ENCODE measurements at regions not wholly inside any gene's neighbourhood (a gene's known extent, or its start where the extent isn't known, plus 50 kb on each side); places are given as distances from the start of the nearest gene placed in this dataset.

DNA sequence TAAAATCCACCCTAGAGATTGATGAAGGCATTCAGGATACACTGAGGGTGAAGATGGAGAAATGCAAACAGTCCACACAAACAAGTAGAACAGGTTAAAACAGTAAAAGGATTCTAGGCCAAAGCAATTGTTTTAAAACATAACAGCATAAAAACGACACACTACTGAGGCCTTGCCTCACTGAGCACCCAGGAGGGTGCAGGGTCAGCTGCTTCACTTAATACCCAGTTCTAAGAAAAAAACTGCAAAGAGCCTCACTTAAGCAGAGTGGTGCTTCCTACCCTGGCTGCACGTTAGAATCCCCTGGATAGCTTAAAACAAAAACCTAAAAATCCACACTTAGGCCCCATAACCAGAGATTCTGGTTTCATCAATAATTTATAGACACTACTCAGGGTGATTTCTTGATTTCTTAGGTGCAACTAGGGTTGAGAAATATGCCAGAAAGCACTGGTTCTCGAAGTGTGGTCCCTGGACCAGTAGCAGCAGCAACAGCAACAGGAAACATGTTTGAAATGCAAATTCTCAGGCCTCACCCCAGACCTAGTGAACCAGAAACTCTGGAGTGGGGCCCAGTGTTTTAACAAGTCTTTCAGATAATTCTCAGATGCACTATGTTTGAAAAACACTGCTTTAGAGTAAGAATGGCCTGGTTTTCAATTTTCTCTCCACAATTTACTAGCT lies 279.1 kb downstream of the ZEB2 start:
- Mint-ChIP-seq H3K27ac (peak overlapping the region; percentile 83), H3K4me1 (ENCODE audit: low read depth) (peaks cover 47% of the 10 kb centered on the region), H3K27me3 (ENCODE audit: low read depth) (no peaks in the 10 kb centered on the region), H3K36me3 (ENCODE audit: low read depth) (peaks cover 8% of the 10 kb centered on the region), H3K4me3 (peak overlapping the region; percentile 3), H3K9me3 (ENCODE audit: insufficient read depth) (no peaks in the 10 kb centered on the region)
- ChIA-PET CTCF (interaction anchor here (0.8 to 2.4 kb wide), 6 partner anchors 11 to 146 kb away, joined by 3 to 13 read pairs (median 5); no protein-coding TSS in a partner anchor), POLR2A (interaction anchor here (0.6 to 1.1 kb wide), 2 partner anchors 16 to 88 kb away, joined by 3 read pairs; no protein-coding TSS in a partner anchor)
- DNase-seq (no peak), ATAC-seq (peak; percentile 57)

GRCh38 chr2:144239726-144240125 lies 280.2 kb downstream of the ZEB2 start:
- peaks cover 12% of the 10 kb centered on the region for H3K36me3 Mint-ChIP-seq (ENCODE audit: low read depth)
- H3K4me1 Mint-ChIP-seq (ENCODE audit: low read depth), result peaks cover 56% of the 10 kb centered on the region
- no peaks in the 10 kb centered on the region for H3K9me3 Mint-ChIP-seq (ENCODE audit: insufficient read depth)
- POLR2A ChIA-PET, result no interaction called here
- H3K27ac Mint-ChIP-seq, result peak overlapping the region; percentile 23
- DNase-seq, result no peak
- H3K4me3 Mint-ChIP-seq, result no peak overlapping the region
- ATAC-seq, result no peak
- CTCF ChIA-PET, result no interaction called here
- H3K27me3 Mint-ChIP-seq (ENCODE audit: low read depth), result no peaks in the 10 kb centered on the region

DNA sequence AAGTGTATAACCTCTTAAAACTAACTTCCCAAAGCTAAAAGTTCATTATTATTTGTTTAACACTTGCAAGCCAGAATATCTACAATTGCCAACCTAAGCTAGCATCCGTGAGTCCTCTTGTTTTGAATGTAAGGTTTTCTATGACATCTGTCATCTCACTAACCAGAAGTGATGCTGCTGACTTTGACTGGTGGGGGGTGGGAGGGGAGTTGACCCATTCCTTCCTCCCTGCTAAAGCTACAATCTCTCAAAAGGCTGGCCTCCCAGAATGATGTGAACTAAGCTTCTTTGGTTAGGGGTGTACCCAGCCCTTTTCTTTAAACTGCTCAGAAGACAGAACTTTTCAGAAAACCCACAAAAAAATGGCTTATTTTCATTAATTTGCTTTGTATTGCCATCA lies 280.6 kb downstream of the ZEB2 start:
- ChIA-PET CTCF (interaction anchor here (0.6 kb wide), 1 partner anchor 281 kb away, joined by 3 read pairs; the partner anchor contains the start of gene ZEB2), POLR2A (no interaction called here)
- H3K9me3 Mint-ChIP-seq (ENCODE audit: insufficient read depth), result no peaks in the 10 kb centered on the region
- H3K36me3 Mint-ChIP-seq (ENCODE audit: low read depth), result peaks cover 12% of the 10 kb centered on the region
- H3K27me3 Mint-ChIP-seq (ENCODE audit: low read depth), result no peaks in the 10 kb centered on the region
- ATAC-seq, result no peak
- peaks cover 60% of the 10 kb centered on the region for H3K4me1 Mint-ChIP-seq (ENCODE audit: low read depth)
- H3K27ac Mint-ChIP-seq, result no peak overlapping the region
- no peak overlapping the region for H3K4me3 Mint-ChIP-seq
- no peak for DNase-seq

- no peak overlapping the region for H3K27ac Mint-ChIP-seq
- peaks cover 12% of the 10 kb centered on the region for H3K36me3 Mint-ChIP-seq (ENCODE audit: low read depth)
- H3K27me3 Mint-ChIP-seq (ENCODE audit: low read depth), result no peaks in the 10 kb centered on the region
- POLR2A ChIA-PET, result no interaction called here
- DNase-seq (no peak), ATAC-seq (no peak)
- H3K4me1 Mint-ChIP-seq (ENCODE audit: low read depth), result peaks cover 73% of the 10 kb centered on the region
- H3K4me3 Mint-ChIP-seq, result no peak overlapping the region
- no peaks in the 10 kb centered on the region for H3K9me3 Mint-ChIP-seq (ENCODE audit: insufficient read depth)
- CTCF ChIA-PET, result interaction anchor here (1.1 to 1.3 kb wide), 2 partner anchors 36 to 54 kb away, joined by 3 to 4 read pairs; no protein-coding TSS in a partner anchor
These were observed 281.9 kb downstream of the ZEB2 start for GRCh38 chr2:144237830-144238627.

DNA sequence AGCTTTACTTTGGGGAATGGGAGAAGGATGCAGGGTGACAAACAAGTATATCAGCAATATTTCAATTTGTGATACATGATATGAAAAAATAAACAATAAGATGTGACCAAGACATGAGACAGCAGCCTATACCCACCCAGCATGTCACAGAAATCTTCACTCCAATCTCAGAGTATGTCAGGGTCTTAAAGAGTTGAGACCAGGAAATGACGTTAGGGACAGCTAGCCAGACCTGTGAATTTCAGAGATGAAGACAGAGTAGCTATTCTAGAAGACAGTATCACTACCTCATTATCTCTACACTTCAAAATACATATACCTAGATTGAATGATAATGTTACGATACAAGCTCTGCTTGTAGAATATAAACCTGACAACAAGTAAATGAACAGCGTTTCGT lies 282.8 kb downstream of the ZEB2 start:
- Mint-ChIP-seq H3K9me3 (ENCODE audit: insufficient read depth) (no peaks in the 10 kb centered on the region), H3K27me3 (ENCODE audit: low read depth) (no peaks in the 10 kb centered on the region), H3K4me1 (ENCODE audit: low read depth) (peaks cover 76% of the 10 kb centered on the region), H3K27ac (no peak overlapping the region), H3K36me3 (ENCODE audit: low read depth) (peaks cover 12% of the 10 kb centered on the region), H3K4me3 (no peak overlapping the region)
- ChIA-PET CTCF (interaction anchor here (1.3 kb wide), 1 partner anchor 53 kb away, joined by 4 read pairs; no protein-coding TSS in a partner anchor), POLR2A (no interaction called here)
- no peak for DNase-seq
- ATAC-seq, result no peak

- Mint-ChIP-seq H3K27me3 (ENCODE audit: low read depth) (no peaks in the 10 kb centered on the region), H3K27ac (peak overlapping the region; percentile 13), H3K36me3 (ENCODE audit: low read depth) (peaks cover 12% of the 10 kb centered on the region), H3K4me3 (no peak overlapping the region), H3K9me3 (ENCODE audit: insufficient read depth) (no peaks in the 10 kb centered on the region), H3K4me1 (ENCODE audit: low read depth) (peaks cover 69% of the 10 kb centered on the region)
- DNase-seq, result no peak
- CTCF ChIA-PET, result interaction anchor here (1.1 kb wide), 1 partner anchor 92 kb away, joined by 3 read pairs; no protein-coding TSS in a partner anchor
- ATAC-seq, result no peak
- POLR2A ChIA-PET, result no interaction called here
These were observed 284.9 kb downstream of the ZEB2 start for GRCh38 chr2:144235050-144235449.

DNA sequence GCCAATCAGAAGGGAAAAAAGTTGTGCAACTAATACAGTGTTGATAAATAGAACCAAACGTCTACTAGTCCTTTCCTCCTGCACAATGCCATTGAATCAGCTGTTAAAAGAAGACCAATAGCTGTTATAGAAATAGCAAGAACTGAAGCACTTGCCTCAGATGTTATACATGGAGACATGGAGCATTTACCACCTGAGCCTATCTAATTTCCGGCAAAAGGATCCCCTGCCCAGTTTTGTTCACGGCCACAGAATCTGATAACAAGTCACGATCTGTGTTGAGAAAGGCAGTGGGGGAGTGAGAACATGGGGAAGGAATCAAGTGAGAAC lies 285.4 kb downstream of the ZEB2 start:
- no peak for DNase-seq
- Mint-ChIP-seq H3K9me3 (ENCODE audit: insufficient read depth) (no peaks in the 10 kb centered on the region), H3K27me3 (ENCODE audit: low read depth) (no peaks in the 10 kb centered on the region), H3K36me3 (ENCODE audit: low read depth) (peaks cover 10% of the 10 kb centered on the region), H3K4me3 (no peak overlapping the region), H3K27ac (peak overlapping the region; percentile 82), H3K4me1 (ENCODE audit: low read depth) (peaks cover 69% of the 10 kb centered on the region)
- ATAC-seq, result no peak
- CTCF ChIA-PET, result interaction anchor here (1.1 to 1.5 kb wide), 2 partner anchors 50 to 93 kb away, joined by 3 read pairs; no protein-coding TSS in a partner anchor
- POLR2A ChIA-PET, result interaction anchor here (0.8 to 1.5 kb wide), 4 partner anchors 20 to 97 kb away, joined by 3 to 5 read pairs (median 4); no protein-coding TSS in a partner anchor

GRCh38 chr2:144233733-144234541 lies 286.0 kb downstream of the ZEB2 start:
- ATAC-seq (peak; percentile 59), DNase-seq (no peak)
- H3K9me3 Mint-ChIP-seq (ENCODE audit: insufficient read depth), result no peaks in the 10 kb centered on the region
- H3K27me3 Mint-ChIP-seq (ENCODE audit: low read depth), result no peaks in the 10 kb centered on the region
- peak overlapping the region; percentile 53 for H3K4me3 Mint-ChIP-seq
- H3K4me1 Mint-ChIP-seq (ENCODE audit: low read depth), result peaks cover 69% of the 10 kb centered on the region
- H3K27ac Mint-ChIP-seq, result peak overlapping the region; percentile 82
- CTCF ChIA-PET, result interaction anchor here (0.7 to 1.5 kb wide), 3 partner anchors 50 to 244 kb away, joined by 3 read pairs; no protein-coding TSS in a partner anchor
- peaks cover 14% of the 10 kb centered on the region for H3K36me3 Mint-ChIP-seq (ENCODE audit: low read depth)
- POLR2A ChIA-PET, result interaction anchor here (0.8 to 1.5 kb wide), 4 partner anchors 19 to 97 kb away, joined by 3 to 5 read pairs (median 4); no protein-coding TSS in a partner anchor

DNA sequence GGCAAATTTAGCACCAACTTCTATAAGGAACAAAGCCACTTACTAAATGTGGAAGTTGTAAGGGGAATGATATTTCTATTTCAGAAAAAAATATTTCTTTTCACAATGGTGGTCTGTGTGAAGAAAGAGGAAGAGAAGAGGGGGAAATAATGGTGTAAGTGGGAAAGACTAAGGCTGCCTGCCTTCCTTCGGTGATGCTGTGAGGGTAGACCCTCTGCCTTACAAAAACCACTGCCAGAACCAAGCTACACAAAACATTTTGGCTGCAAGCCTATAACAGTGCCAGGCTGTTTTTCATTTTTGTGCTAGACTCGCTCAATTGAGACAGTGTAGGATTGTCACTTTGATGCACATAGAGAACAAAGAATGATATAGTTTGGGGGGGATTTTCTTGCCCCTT lies 286.6 kb downstream of the ZEB2 start:
- peak overlapping the region; percentile 82 for H3K27ac Mint-ChIP-seq
- DNase-seq (no peak), ATAC-seq (peak; percentile 39)
- H3K9me3 Mint-ChIP-seq (ENCODE audit: insufficient read depth), result no peaks in the 10 kb centered on the region
- H3K4me1 Mint-ChIP-seq (ENCODE audit: low read depth), result peaks cover 64% of the 10 kb centered on the region
- peak overlapping the region; percentile 53 for H3K4me3 Mint-ChIP-seq
- peaks cover 14% of the 10 kb centered on the region for H3K36me3 Mint-ChIP-seq (ENCODE audit: low read depth)
- no peaks in the 10 kb centered on the region for H3K27me3 Mint-ChIP-seq (ENCODE audit: low read depth)
- POLR2A ChIA-PET, result interaction anchor here (1.1 to 1.5 kb wide), 2 partner anchors 18 to 98 kb away, joined by 4 to 5 read pairs; no protein-coding TSS in a partner anchor
- CTCF ChIA-PET, result interaction anchor here (0.7 to 1.5 kb wide), 2 partner anchors 49 to 244 kb away, joined by 3 read pairs; no protein-coding TSS in a partner anchor

- H3K9me3 Mint-ChIP-seq (ENCODE audit: insufficient read depth), result no peaks in the 10 kb centered on the region
- POLR2A ChIA-PET, result no interaction called here
- no peak for DNase-seq
- CTCF ChIA-PET, result interaction anchor here (0.8 to 1.5 kb wide), 2 partner anchors 14 to 22 kb away, joined by 3 read pairs; no protein-coding TSS in a partner anchor
- no peak overlapping the region for H3K27ac Mint-ChIP-seq
- no peaks in the 10 kb centered on the region for H3K27me3 Mint-ChIP-seq (ENCODE audit: low read depth)
- H3K4me1 Mint-ChIP-seq (ENCODE audit: low read depth), result peaks cover 51% of the 10 kb centered on the region
- H3K36me3 Mint-ChIP-seq (ENCODE audit: low read depth), result peaks cover 10% of the 10 kb centered on the region
- H3K4me3 Mint-ChIP-seq, result no peak overlapping the region
- no peak for ATAC-seq
These were observed 289.4 kb downstream of the ZEB2 start for GRCh38 chr2:144230448-144231085.

DNA sequence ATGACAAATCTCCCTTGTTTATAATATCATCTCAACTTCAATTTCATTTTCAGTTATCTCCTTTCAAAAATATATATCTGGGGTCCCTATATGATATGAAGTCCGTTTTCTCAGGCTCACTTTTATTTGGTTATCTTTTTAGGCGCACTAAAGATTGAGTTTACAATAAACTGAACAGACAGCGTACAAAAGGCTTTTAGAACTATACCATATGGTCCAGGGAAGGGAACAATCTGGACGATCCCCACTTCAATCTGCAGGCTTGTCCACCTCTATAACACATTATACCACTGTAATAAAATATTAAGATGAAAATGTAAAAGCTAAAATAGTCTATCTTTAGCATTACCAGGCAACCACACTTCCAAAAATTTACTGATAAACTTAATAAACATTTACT lies 289.9 kb downstream of the ZEB2 start:
- ChIA-PET CTCF (interaction anchor here (1.5 kb wide), 1 partner anchor 22 kb away, joined by 3 read pairs; no protein-coding TSS in a partner anchor), POLR2A (no interaction called here)
- Mint-ChIP-seq H3K9me3 (ENCODE audit: insufficient read depth) (no peaks in the 10 kb centered on the region), H3K36me3 (ENCODE audit: low read depth) (peaks cover 7% of the 10 kb centered on the region), H3K4me1 (ENCODE audit: low read depth) (peaks cover 47% of the 10 kb centered on the region), H3K27ac (no peak overlapping the region), H3K4me3 (no peak overlapping the region), H3K27me3 (ENCODE audit: low read depth) (no peaks in the 10 kb centered on the region)
- ATAC-seq, result no peak
- no peak for DNase-seq
